GM19324 (cell line): ENCODE measurements at regions not wholly inside any gene's neighbourhood (a gene's known extent, or its start where the extent isn't known, plus 50 kb on each side); places are given as distances from the start of the nearest gene placed in this dataset.

ENCODE experiments used
- ATAC-seq: cut with Tn5 transposase; IDR thresholded peaks from one replicate; pipeline ENCODE4 v1.9.1; 2021; ENCODE audit warnings: mild to moderate bottlenecking, moderate library complexity; ENCODE audit not compliant: unreplicated experiment, low FRiP score

DNA sequence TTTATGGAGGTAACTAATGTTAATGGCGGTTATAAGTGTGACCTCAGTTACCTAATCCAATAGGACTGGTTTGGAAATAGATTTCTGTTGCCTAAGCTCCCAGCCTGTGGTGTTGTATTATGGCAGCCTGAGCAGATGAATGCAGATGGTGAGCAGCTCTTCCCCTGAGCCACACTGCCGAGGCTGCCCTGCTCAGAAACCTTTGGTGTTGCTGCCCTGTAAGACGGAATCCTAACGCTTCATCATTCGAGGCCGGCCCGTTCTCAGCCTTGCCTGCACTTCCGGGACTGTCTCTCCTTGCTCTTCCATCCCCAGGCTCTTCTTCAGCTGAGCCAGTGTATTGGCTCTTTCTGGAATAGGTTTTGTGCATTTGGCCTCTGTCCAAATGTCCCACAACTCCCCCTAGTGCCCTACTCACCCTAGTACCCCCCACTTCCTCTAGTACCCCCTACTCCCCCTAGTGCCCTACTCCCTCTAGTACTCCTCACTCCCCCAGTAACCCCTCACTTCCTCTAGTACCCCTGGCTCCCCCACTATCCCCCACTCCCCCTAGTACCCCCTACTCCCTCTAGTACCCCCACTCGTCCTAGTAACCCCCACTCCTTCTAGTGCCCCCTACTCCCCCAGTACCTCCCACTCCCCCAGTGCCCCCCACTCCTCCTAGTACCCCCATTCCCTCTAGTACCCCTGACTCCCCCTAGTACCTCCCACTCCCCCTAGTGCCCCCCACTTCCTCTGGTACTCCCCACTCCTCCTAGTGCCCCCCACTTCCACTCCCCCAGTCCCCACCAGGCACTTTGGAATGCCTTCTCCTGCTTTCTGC lies 106.0 kb upstream of the TAF1B start:
- ATAC-seq: no peak

DNA sequence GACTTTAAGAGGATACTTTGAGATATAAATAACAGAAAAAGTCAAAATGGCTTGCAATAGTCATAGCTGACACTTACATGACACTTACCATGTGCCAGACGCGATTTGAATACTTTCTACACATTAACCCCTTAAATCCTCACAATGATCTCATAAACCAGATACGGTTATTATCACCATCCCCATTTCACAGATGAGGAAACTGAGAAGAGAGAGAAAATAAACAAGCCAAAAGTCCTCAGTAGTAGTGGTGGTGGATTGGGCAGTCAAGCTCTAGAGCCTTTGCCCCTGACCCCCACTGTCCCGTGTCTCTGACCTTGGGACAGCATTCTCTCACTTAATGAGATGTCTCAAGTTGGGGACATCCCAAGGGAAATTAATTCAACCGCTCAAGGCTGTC lies 105.2 kb upstream of the TAF1B start:
- ATAC-seq: no peak

- ATAC-seq: no peak
Observed at GRCh38 chr2:9738535-9739496, 104.5 kb upstream of the TAF1B start.

DNA sequence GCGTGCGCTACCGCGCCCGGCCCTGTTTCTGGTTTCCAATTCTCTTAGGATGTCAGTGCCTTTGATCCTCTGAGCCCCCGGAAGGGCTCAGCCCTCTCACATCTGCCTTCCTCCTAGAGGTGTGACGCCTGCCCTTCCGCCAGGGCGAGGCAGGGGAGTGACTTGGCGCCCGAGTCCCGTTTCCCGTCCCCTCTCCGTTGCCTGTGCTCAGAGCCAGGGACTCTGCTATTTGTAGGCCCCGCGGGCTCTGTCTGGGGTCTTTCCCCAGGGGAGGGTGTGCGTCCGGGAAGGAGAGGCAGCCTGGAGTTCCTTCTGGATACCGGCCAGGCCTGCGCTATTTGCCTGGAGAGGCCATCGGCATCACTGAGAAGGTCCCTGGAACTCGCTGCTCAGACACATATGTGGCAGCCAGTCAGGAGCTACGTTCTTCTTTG lies 103.7 kb upstream of the TAF1B start:
- no peak for ATAC-seq

DNA sequence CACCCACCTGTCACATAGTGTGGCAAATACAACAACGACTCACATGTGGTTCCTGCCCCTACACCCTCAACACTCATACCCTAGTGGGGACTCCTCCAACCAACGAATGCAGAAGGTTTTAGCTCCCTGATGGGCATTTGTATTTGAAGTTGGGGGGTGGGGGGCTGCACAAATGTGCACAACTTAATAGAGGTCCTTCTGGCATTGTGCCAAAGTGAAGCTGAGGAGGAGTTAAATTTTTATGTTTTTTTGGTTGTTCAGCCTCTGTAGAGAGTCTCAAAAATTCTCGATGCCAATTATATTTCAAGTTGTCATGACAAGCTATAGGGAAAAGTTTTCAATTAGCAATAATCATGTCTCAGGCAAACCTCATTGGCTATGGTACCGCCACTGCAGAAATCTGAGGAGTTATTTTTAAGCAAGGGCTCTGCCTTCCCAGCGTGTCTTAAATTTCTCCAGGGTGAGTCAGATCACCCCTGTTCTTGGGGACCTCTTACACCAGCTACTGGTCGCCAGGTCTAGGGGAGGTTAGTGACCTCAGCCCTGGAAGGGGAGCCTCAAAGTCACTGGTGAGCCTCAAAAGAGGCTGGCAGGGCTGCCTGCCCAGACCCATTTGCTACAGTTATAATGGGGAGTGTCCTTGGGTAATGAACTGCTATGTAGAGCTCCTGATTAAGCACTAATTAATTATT lies 102.7 kb upstream of the TAF1B start:
- ATAC-seq: no peak

- ATAC-seq: no peak
Observed at GRCh38 chr2:9741110-9741509, 102.2 kb upstream of the TAF1B start.

DNA sequence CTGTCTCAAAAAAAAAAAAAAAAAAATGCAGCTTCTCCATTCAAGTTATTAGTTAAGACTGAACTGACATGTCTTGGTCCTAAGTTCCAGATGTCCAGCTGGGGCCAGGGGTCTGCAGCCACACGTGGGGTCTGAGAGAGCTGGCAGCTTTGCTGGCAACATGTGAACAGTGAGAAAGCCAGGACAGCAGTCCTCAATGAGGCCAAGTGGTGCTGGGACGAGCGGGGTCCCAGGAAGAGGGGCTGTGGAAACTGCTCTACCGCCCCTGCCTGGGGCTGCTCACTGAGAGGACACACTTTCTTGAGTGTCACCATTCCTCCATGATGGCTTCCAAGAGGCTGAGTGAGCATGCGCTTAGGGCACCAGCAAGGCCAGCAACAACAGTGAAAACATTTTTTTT lies 100.7 kb upstream of the TAF1B start:
- no peak for ATAC-seq

DNA sequence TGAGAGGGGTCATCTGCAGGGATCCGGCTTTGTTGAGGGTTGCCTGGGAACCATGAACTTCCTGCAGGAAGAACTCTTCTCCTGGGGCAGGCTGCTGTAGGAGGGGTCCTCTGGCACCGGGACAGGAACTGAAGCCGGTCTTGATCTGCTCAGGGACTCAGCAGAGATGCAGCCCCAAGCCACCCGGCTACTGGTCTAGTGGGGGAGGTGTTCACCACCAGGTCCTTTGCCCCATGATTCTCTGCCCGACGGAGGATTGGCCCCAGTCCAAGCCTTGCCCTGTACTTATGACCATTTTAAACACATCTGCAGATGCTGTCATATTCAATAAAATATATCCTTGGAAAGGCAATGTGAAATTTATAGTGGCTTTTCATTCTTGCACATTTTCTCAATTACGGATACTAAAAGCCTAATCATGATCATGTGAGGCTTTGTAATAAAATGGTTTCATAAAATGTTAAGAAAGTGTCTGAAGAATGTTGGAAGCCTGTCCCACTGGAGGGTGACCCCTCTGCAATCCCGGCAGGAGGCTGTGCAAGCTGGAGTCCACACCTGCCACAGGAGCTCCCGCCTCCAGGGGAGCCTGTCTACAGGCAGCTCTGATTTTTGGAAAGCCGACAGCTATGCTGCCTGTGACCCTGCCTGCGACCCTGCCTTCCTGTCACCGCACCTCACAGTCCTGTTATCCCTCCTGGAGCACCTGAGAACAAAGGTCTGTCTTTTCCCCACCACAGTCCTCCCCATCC lies 98.8 kb upstream of the TAF1B start:
- ATAC-seq: no peak

DNA sequence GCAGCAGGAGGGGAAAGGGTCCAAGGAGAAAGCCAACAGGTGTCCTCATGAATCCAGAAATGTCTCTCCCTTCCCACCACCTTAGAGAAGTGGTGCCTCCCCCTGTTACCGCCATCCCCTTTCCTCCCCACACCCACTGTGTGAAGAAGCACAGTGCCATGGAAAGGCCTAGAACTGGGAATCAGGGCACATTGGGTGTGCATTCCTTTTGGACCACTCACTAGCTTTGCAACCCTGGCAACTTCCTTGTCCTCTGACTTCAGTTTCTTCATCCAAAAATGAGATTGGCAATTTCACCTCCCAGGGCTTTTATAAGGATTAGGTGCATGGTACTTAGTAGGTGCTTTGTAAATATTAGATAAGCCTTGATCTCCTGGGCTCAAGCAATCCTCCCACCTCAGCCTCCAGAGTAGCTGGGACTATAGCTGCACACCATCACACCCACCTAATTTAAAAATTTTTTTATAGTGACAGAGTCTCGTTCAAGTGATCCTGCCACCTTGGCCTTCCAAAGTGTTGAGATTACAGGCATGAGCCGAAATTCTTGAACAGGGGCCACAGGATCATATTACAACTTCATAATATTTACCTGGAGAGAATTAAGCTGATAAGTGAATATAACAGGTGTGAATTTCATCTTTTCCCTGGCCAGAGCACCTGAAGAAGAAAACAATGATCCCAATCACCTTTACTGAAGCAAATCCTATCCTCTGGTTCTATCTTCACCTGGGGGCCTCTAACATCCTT lies 97.9 kb upstream of the TAF1B start:
- no peak for ATAC-seq

- no peak for ATAC-seq
Observed at GRCh38 chr2:9747396-9747795, 95.9 kb upstream of the TAF1B start.

DNA sequence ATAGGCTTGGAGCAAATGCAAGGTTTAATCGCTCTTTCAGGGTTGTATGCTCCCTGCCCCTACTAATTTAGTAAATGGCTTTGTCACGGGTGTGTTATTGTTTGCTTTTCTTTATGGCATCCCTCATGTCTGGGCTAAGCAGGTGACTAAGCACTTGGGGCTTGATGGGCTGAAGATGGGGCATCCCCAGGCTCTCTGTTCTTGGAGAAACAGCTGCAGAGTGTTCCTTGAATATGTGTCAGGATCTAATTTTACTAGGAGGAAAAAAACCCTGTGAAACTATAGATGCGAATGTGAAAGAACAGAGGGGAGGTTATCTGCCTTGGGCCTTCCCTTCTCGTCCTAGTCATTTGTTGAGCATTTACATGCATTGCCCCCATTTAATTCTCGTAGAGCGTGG lies 94.7 kb upstream of the TAF1B start:
- no peak for ATAC-seq

DNA sequence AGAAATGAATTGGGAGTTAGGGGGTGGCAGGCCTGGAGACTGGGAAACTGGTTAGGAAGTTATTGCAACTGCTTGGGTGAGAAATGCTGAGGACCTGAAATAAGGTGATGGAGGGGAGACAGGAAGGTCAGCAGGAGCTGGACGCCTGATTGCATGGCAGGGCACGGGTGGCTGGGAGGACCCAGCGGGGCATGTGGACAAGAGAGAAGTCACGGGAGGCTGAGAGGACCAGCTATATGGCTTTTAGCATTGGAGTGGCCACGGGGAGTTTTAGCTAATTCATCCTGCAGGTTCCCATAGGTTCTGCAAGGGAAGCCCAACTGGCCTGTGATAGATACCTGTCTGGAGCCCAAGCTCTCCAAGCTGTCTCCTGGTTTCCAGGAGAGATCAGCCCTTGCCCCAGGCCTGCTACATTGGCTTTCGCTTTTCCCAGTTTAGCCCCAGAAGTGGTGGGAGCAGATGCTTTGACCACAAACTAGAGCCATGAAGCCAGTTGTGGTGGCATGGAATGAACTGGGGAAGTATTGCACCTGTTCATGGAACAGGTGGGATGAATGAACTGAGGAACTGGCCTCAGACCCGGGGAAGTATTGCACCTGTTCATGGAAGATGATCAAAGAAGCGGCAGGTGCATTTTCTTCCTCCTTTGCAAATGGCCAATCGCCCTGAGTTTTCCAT lies 93.6 kb upstream of the TAF1B start:
- ATAC-seq: no peak

GRCh38 chr2:9750224-9751215 lies 92.8 kb upstream of the TAF1B start:
- no peak for ATAC-seq

DNA sequence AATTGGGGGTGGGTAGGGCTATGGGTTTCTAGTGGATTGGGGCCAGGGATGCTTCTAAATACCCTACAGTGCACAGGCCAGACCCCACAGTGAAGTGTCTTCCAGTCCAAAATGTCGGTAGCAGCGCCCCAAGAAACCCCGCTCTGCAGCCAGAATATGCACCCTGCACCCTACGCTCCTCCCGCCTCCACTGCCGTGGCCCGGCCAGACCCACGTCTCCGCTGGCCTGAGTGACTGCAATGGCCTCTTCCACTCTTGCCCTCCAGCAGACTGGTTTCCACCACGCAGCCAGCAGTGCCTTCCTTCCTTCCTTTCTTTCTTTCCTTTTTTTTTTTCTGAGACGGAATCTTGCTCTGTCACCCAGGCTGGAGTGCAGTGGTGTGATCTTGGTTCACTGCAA lies 91.4 kb upstream of the TAF1B start:
- ATAC-seq: no peak

DNA sequence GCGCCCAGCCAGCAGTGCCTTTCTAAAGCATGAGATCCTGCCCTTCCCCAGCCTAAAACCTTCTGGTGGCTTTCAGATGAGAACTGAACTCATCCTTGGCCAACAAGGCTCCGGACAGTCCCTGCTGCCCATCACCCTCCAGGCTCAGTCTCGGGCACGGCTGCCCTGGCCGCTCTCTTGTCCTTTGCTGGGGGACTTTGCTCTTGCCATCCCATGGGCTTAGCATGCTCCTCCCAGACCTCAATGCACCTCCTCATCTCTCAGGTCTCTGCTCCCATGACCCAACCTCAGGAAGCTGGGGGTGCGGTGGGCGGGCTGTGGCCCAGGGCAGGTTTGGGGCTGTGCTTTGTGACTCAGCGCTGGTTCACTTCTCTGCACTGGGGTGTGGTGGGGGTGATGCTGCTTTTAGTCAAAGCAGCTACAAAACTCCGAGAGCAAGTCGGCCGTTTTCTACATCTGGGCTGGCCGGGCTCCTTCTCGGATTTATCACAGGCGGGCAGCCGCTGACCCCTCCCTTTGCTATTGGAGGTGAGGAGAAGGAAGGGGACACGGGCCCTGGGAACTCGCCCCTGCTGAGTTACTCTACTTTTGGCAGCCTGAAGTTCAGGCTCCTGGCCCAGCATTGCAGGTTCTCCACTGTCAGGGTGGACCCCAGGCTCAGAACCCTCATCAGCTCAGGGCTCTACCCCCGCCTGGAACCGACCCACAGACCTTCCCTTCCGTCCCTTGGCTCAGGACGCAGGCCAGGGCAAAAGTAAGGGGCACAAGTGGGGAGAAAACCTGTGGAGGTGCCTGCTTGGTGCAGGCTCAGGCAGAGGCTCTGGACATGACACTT lies 90.6 kb upstream of the TAF1B start:
- ATAC-seq: no peak

- peak; percentile 58 for ATAC-seq
Observed at GRCh38 chr2:9753276-9753600, 90.0 kb upstream of the TAF1B start.
